PFSK-1 (cell line): ENCODE measurements at regions not wholly inside any gene's neighbourhood (a gene's known extent, or its start where the extent isn't known, plus 50 kb on each side); places are given as distances from the start of the nearest gene placed in this dataset.

Experiments used
- POLR2AphosphoS5 ChIP-seq: IDR thresholded peaks from 2 replicates; pipeline ENCODE4 v1.6.1; 2012; ENCODE audit warnings: low read depth, mild to moderate bottlenecking, control low read depth, low read length, moderate library complexity
- SIN3A ChIP-seq: IDR thresholded peaks from 2 replicates; pipeline ENCODE4 v1.6.1; 2012; ENCODE audit warnings: mild to moderate bottlenecking, low read length, moderate library complexity, borderline replicate concordance; ENCODE audit not compliant: insufficient read depth
- TAF1 ChIP-seq: IDR thresholded peaks from 2 replicates; pipeline ENCODE4 v1.6.1; 2012; ENCODE audit warnings: low read length, control low read depth, borderline replicate concordance; ENCODE audit not compliant: insufficient read depth
- TF ChIP-seq, protein P1 (sequence below), 2 experiments: IDR thresholded peaks; 2 replicates each; pipeline versions ENCODE4 v1.6.1 to v1.8.0; 2011 to 2012; ENCODE audit warnings: low read depth in 2 of 2, low read length in 2 of 2, control low read depth in 1 of 2, inconsistent platforms in 1 of 2, mild to moderate bottlenecking in 1 of 2, moderate library complexity in 1 of 2; ENCODE audit not compliant: insufficient read depth in 1 of 2

DNA sequence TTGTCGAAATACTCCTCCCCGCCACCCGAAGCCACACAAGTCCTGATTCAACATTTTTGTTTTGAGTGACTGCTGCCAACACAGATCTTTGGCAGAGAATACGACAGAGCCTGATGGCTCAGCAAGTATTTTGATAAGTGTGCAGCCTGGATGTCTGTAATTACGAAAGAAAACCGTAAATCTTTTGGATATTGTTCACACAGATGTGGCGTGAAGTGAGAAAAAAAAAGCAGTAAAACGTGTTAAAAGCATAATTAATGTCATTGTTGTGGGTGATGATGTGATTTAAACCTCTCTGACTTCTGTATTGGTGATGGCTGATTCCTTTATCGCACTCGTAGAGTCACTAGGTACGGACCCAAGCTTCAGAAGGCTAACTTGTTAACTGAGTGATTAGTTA lies 98.7 kb downstream of the PHETA1 start:
- TF ChIP-seq, protein P1, sequence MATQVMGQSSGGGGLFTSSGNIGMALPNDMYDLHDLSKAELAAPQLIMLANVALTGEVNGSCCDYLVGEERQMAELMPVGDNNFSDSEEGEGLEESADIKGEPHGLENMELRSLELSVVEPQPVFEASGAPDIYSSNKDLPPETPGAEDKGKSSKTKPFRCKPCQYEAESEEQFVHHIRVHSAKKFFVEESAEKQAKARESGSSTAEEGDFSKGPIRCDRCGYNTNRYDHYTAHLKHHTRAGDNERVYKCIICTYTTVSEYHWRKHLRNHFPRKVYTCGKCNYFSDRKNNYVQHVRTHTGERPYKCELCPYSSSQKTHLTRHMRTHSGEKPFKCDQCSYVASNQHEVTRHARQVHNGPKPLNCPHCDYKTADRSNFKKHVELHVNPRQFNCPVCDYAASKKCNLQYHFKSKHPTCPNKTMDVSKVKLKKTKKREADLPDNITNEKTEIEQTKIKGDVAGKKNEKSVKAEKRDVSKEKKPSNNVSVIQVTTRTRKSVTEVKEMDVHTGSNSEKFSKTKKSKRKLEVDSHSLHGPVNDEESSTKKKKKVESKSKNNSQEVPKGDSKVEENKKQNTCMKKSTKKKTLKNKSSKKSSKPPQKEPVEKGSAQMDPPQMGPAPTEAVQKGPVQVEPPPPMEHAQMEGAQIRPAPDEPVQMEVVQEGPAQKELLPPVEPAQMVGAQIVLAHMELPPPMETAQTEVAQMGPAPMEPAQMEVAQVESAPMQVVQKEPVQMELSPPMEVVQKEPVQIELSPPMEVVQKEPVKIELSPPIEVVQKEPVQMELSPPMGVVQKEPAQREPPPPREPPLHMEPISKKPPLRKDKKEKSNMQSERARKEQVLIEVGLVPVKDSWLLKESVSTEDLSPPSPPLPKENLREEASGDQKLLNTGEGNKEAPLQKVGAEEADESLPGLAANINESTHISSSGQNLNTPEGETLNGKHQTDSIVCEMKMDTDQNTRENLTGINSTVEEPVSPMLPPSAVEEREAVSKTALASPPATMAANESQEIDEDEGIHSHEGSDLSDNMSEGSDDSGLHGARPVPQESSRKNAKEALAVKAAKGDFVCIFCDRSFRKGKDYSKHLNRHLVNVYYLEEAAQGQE (IDR thresholded peaks at IDR 0.05; ENCODE audit: insufficient read depth in 1 of 2, low read depth in 2 of 2, low read length in 2 of 2) = no peak
- TF ChIP-seq POLR2AphosphoS5 (no peak), TAF1 (no peak), SIN3A (no peak)
